Activated CD8-positive, alpha-beta memory T cell treated with anti-CD3 and anti-CD28 coated beads, Interleukin-2, amount 50 U/mL, for 1 hour (primary cell): ENCODE measurements at regions not wholly inside any gene's neighbourhood (a gene's known extent, or its start where the extent isn't known, plus 50 kb on each side); places are given as distances from the start of the nearest gene placed in this dataset.
"Not testable (repeated sequence)": the region's sequence is repeated elsewhere in the genome, so short reads cannot be mapped to it uniquely, and the experiment has no call there.

Experiments used
- DNase-seq: peaks from one replicate; pipeline ENCODE4 v3.0.0-alpha.2; 2020; ENCODE audit errors: extremely low read depth

- no peak for DNase-seq
These were observed 114.8 kb upstream of the FOXN3 start for GRCh38 chr14:89531661-89532335.

DNA sequence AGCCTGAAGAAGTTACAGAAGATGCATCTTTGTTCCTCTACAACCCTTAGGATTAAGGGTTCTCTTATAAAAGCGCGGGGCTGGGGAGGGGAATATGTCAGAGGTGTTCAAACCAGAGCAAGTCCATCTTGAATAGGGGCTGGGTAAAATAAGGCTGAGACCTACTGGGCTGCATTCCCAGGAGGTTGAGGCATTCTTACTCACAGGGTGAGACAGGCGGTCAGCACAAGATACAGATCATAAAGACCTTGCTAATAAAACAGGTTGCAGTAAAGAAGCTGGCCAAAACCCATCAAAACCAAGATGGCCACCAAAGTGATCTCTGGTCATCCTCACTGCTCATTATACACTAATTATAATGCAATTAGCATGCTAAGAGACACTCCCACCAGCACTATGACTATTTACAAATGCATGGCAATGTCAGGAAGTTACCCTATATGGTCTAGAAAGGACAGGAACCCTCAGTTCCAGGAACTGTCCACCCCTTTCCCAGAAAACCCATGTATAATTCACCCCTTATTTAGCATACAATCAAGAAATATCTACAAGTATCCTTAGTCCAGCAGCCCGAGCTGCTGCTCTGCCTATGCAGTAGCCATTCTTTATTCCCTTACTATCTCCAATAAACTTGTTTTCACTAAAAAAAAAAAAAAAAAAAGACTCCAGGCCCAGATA lies 108.1 kb upstream of the FOXN3 start:
- no peak for DNase-seq

DNA sequence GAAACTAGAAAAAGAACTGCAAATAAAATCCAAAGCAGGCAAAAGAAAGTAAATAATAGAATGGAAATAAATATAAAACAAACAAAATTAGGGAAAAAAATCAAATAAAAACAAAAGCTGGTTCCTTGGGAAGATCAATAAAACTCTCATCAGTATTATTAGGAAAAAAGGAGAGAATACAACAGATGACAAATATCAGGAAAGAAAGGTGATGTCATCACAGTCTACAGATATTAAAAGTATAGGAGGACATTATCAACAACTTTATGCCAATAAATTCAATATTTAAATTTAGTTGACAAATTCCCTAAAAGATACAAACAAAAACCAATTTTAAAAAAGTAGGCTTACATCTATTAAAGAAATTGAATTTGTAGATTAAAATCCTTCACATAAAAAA lies 107.4 kb upstream of the FOXN3 start:
- no peak for DNase-seq

- no peak for DNase-seq
These were observed 105.0 kb upstream of the FOXN3 start for GRCh38 chr14:89521988-89522387.

- no peak for DNase-seq
These were observed 102.0 kb upstream of the FOXN3 start for GRCh38 chr14:89519040-89519439.

GRCh38 chr14:89516173-89516572 lies 99.1 kb upstream of the FOXN3 start:
- no peak for DNase-seq

GRCh38 chr14:89514601-89515000 lies 97.6 kb upstream of the FOXN3 start:
- no peak for DNase-seq

- DNase-seq = no peak
These were observed 92.9 kb upstream of the FOXN3 start for GRCh38 chr14:89509891-89510290.

DNA sequence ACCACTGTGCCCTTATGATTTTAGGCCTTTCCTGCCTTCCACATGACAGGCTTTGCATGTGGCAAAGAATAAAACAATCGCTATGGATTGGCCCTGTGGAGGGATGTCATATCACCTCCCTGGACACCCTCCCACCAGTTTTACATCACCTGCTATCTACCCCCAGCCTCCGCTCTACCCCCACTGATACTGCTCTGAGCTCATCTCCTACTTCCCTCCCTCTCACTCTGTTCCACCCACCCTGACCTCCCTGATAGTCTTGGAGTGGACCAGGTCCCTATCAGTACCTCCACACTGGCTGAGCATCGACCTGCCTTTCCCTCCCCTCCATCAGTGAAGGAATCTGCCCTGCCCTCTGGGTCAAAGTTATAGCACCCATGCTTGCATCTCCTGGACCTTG lies 91.8 kb upstream of the FOXN3 start:
- DNase-seq = no peak

DNA sequence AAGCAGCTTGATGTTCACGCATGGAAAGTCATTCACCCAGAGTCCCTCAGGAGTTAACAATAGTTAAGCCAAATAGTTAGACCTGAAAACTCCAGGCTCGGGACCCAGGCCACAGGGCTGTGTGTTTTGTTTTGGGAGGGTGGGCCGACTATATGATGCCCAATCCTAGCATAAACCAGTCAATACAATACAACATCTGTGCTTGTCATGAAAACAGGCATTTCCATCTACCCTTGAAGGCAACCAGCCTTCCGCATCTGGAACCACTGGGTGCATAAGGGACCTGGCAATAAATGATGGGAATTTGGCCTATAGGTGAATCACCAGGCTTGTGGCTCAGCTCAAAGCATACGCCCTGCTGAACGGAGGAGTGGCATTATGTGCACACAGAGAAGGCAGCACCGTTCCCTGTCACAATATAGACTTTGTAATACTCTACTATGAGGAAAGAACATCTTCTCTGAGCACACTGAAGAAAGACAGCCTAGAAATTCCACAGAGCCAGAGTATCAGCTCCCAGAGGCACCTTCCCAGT lies 91.0 kb upstream of the FOXN3 start:
- DNase-seq = no peak

GRCh38 chr14:89507521-89507920 lies 90.5 kb upstream of the FOXN3 start:
- DNase-seq = no peak

- not testable (repeated sequence) for DNase-seq
These were observed 89.9 kb upstream of the FOXN3 start for GRCh38 chr14:89506891-89507452.

- DNase-seq = no peak
These were observed 87.7 kb upstream of the FOXN3 start for GRCh38 chr14:89504602-89505313.

- DNase-seq = no peak
These were observed 87.1 kb upstream of the FOXN3 start for GRCh38 chr14:89504091-89504490.

GRCh38 chr14:89503431-89503996 lies 86.5 kb upstream of the FOXN3 start:
- no peak for DNase-seq

- DNase-seq = no peak
These were observed 85.9 kb upstream of the FOXN3 start for GRCh38 chr14:89502966-89503365.

- no peak for DNase-seq
These were observed 84.3 kb upstream of the FOXN3 start for GRCh38 chr14:89501381-89501780.

DNA sequence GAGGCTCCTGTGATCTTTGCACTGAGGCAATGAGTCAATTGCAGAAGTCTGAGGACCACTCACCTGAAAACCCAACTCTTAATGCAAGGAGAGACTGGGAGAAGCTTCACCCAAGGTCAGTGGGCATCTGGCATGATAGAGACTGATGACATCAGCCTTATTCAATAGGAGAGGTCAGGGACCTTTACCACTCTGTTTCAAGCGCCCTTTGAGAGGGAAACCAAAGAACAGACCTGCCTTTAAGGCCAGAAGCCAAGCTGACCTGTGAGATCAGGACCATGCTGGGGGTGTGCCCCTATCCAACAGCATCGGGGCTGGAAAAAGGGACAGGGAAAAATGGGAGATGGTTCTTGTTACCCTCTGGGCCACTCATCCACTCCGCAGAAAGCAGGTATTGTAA lies 83.3 kb upstream of the FOXN3 start:
- no peak for DNase-seq

DNA sequence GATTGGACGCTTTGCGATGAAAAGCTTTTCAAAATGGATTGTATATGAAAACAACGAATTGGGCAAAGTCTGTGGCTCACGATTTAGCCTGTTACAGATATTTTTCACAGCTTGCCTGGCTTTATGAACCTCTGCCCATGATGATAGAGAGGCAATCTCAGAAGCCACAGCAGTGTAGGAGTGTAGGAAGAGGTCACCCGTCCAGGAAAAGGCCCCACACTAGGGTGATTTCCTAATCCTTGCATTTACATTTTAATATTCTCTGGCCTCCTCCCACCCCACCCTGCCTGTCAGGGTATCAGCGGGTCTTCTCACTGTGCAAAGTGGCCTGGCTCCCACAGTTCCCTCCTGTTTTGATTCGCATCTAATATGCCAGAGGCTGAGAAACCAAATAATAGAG lies 81.8 kb upstream of the FOXN3 start:
- DNase-seq = no peak

DNA sequence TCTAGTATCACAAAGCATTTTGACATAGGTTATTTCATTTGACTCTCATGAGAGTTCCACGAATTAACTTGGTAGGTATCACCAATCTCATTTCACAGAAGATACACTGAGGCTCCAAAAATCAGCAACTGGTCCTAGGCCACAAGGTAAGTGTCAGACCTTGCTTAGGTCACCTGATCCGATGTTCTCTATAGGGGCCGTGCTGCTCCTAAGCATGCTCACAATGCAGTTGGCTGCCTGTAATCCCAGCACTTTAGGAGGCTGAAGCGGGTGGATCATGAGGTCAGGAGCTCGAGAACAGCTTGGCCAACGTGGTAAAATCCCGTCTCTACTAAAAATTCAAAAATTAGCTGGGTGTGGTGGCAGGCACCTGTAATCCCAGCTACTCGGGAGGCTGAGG lies 78.7 kb upstream of the FOXN3 start:
- no peak for DNase-seq

GRCh38 chr14:89493877-89494634 lies 77.0 kb upstream of the FOXN3 start:
- no peak for DNase-seq
